HCT116 (cell line): ENCODE measurements at regions not wholly inside any gene's neighbourhood (a gene's known extent, or its start where the extent isn't known, plus 50 kb on each side); places are given as distances from the start of the nearest gene placed in this dataset.

Experiments used
- ATAC-seq: fragments of 200-7000 bp; cut with Tn5 transposase; 2 replicates; pipeline ENCODE4 v1.9.1; 2020; ENCODE audit warnings: mild to moderate bottlenecking, moderate library complexity
- BruUV-seq: library from RNA; stranded (reverse); fragments of 400-500 nt; replicated peaks from 2 replicates; lab custom pipeline; 2021; lab: Mats Ljungman, UMichigan
- CTCF ChIA-PET: fragments of 300-600 bp; sonication (Branson Sonifier 250); formaldehyde crosslinking; loops from one replicate; lab custom pipeline; 2021; ENCODE audit warnings: antibody characterized with exemption; lab: Charles Lee
- POLR2A ChIA-PET: fragments of 300-600, 350-600 bp; sonication (Branson Sonifier 250); formaldehyde crosslinking; loops from one replicate; lab custom pipeline; 2021; ENCODE audit warnings: antibody characterized with exemption; lab: Charles Lee
- RAD21 ChIA-PET, 2 experiments: fragments of 300-600 bp; sonication (Branson Sonifier 250); formaldehyde crosslinking; loops; one replicate each; lab custom pipeline; 2023; ENCODE audit warnings: low total read pairs in 2 of 2; ENCODE audit not compliant: uncharacterized antibody in 2 of 2, unreplicated experiment in 2 of 2, low non-redundant PET in 1 of 2; lab: Charles Lee
- DNase-seq: peaks from one replicate; pipeline ENCODE4 v3.0.0-alpha.2; 2010; ENCODE audit warnings: low read depth, low spot score
- H2AFZ ChIP-seq: fragments of 200-600 bp; shearing (Covaris generic), sonication (generic); 2 replicates; pipeline ENCODE4 v1.6.1; 2017; ENCODE audit warnings: low read depth, mixed run types, mixed read lengths, antibody characterized with exemption, low read length; ENCODE audit not compliant: poor library complexity, severe bottlenecking
- H3K27ac ChIP-seq: 2 replicates; pipeline ENCODE4 v1.5.1; 2012; ENCODE audit warnings: low read depth, low read length
- H3K27me3 ChIP-seq: fragments of 200-600 bp; sonication (generic); 2 replicates; pipeline ENCODE4 v1.6.1; 2016; ENCODE audit warnings: mixed run types, low read length, mixed read lengths; ENCODE audit not compliant: insufficient read depth
- H3K36me3 ChIP-seq, 2 experiments: fragments of 200-500 bp in 1 of 2; fragments of 200-600 bp in 1 of 2; sonication (Bioruptor generic) in 1 of 2; sonication (generic) in 1 of 2; 2 replicates each; pipeline versions ENCODE4 v1.5.1 to v1.6.1; 2014 to 2016; ENCODE audit warnings: low read length in 2 of 2, inconsistent platforms in 1 of 2, mixed read lengths in 1 of 2, mixed run types in 1 of 2; ENCODE audit not compliant: insufficient read depth in 2 of 2, control insufficient read depth in 1 of 2
- H3K4me1 ChIP-seq, 2 experiments: fragments of 200-600 bp in 1 of 2; sonication (generic) in 1 of 2; 2 replicates each; pipeline versions ENCODE4 v1.5.1 to v1.6.1; 2012 to 2017; ENCODE audit warnings: low read length in 2 of 2, inconsistent platforms in 1 of 2, mild to moderate bottlenecking in 1 of 2, mixed read lengths in 1 of 2, mixed run types in 1 of 2, moderate library complexity in 1 of 2; ENCODE audit not compliant: insufficient read depth in 2 of 2, control insufficient read depth in 1 of 2
- H3K4me2 ChIP-seq: fragments of 200-600 bp; sonication (generic); 2 replicates; pipeline ENCODE4 v1.6.1; 2017; ENCODE audit warnings: mixed run types, low read length, mixed read lengths
- H3K4me3 ChIP-seq, 2 experiments: fragments of 200-600 bp in 1 of 2; sonication (generic) in 1 of 2; replicated peaks in 1 of 2; 2 replicates each; pipeline ENCODE4 v1.5.1; 2011 to 2016; ENCODE audit warnings: low read length in 2 of 2, control low read depth in 1 of 2, low read depth in 1 of 2, mild to moderate bottlenecking in 1 of 2, mixed read lengths in 1 of 2, mixed run types in 1 of 2
- H3K79me2 ChIP-seq: fragments of 200-600 bp; sonication (generic); 2 replicates; pipeline ENCODE4 v1.6.1; 2017; ENCODE audit warnings: mild to moderate bottlenecking, mixed run types, low read length, moderate library complexity, mixed read lengths; ENCODE audit not compliant: insufficient read depth
- H3K9ac ChIP-seq: fragments of 200-600 bp; sonication (generic); 2 replicates; pipeline ENCODE4 v1.6.1; 2016; ENCODE audit warnings: low read length, mixed read lengths
- H3K9me2 ChIP-seq: fragments of 200-600 bp; sonication (generic), shearing (Covaris generic); 2 replicates; pipeline ENCODE4 v1.6.1; 2017; ENCODE audit warnings: mixed run types, mild to moderate bottlenecking, moderate library complexity; ENCODE audit not compliant: insufficient read depth
- H3K9me3 ChIP-seq, 2 experiments: fragments of 200-500 bp in 1 of 2; fragments of 200-600 bp in 1 of 2; sonication (Bioruptor generic) in 1 of 2; sonication (generic) in 1 of 2; 2 replicates each; pipeline ENCODE4 v1.6.1; 2014 to 2017; ENCODE audit warnings: low read length in 2 of 2, mixed read lengths in 2 of 2, inconsistent platforms in 1 of 2, low read depth in 1 of 2, mild to moderate bottlenecking in 1 of 2, mixed run types in 1 of 2, moderate library complexity in 1 of 2; ENCODE audit not compliant: control insufficient read depth in 1 of 2, insufficient read depth in 1 of 2
- H4K20me1 ChIP-seq: fragments of 200-600 bp; sonication (generic), shearing (Covaris generic); 2 replicates; pipeline ENCODE4 v1.6.1; 2017; ENCODE audit warnings: mixed run types, mild to moderate bottlenecking, moderate library complexity; ENCODE audit not compliant: insufficient read depth
- ELF1 ChIP-seq: IDR thresholded peaks from 2 replicates; pipeline ENCODE4 v1.6.1; 2012; ENCODE audit warnings: low read depth, borderline replicate concordance
- REST ChIP-seq: IDR thresholded peaks from 2 replicates; pipeline ENCODE4 v1.6.1; 2012; ENCODE audit warnings: low read depth
- SIN3A ChIP-seq: IDR thresholded peaks from 2 replicates; pipeline ENCODE4 v1.6.1; 2012; ENCODE audit warnings: low read depth
- YY1 ChIP-seq: IDR thresholded peaks from 2 replicates; pipeline ENCODE4 v1.6.1; 2011; ENCODE audit warnings: low read length, low read depth, moderate library complexity, mild to moderate bottlenecking; ENCODE audit not compliant: insufficient replicate concordance; ENCODE audit errors: extremely low read depth
- intact Hi-C: fragments of 100-400 bp; cut with micrococcal nuclease; formaldehyde crosslinking; loops from 2 replicates; pipeline ENCODE4 v1.10.0; 2022
- TF ChIP-seq, protein P1 (sequence below): IDR thresholded peaks from 2 replicates; pipeline ENCODE4 v1.6.1; 2012

DNA sequence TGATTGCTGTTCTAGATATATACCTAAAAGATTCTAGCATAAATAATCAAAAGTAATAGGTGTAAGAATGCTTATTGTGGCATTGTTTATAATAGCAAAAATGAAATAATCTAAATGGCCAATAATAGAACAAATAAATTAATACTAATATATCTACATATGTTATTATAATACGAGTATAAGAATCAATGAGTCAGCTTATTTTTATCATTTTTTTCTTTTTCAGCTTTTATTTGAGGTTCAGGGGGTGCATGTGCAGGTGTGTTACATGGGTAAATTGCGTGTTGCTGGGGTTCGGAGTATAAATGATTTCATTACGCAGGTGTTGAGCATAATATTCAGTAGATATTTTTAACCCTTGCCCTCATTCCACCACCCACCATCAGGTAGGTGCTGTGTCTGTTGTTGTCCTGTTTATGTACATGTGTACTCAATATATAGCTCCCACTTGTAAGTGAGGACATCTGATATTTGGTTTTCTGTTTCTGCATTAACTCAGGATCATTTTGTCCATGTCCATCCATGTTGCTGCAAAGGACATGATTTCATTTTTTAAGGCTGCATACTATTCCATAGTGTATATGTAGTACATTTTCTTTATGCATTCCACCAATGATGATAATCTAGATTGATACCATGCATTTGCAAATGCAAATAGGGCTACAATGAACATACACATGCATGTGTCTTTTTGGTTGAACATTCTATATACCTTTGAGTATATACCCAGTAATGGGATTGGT lies 122.2 kb upstream of the GMNC start:
- Histone ChIP-seq H3K4me1 (no peaks in the 10 kb centered on the region), H3K79me2 (no peaks in the 10 kb centered on the region), H3K4me3 (no peak overlapping the region), H3K9me2 (no peaks in the 10 kb centered on the region), H3K4me2 (no peak overlapping the region), H4K20me1 (no peaks in the 10 kb centered on the region), H3K9me3 (no peaks in the 10 kb centered on the region), H3K27ac (no peak overlapping the region), H3K9ac (no peak overlapping the region), H3K27me3 (no peaks in the 10 kb centered on the region), H2AFZ (no peak overlapping the region), H3K36me3 (no peaks in the 10 kb centered on the region)
- ATAC-seq (no peak), DNase-seq (no peak)
- intact Hi-C loops: no loop called here
- BruUV-seq: no TSS peak
- ChIA-PET RAD21 (no interaction called here), POLR2A (no interaction called here), CTCF (no interaction called here)
- TF ChIP-seq ELF1 (no peak), YY1 (no peak), SIN3A (no peak), REST (no peak)
- TF ChIP-seq, protein P1, sequence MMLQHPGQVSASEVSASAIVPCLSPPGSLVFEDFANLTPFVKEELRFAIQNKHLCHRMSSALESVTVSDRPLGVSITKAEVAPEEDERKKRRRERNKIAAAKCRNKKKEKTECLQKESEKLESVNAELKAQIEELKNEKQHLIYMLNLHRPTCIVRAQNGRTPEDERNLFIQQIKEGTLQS: no peak
